ENCODE measurements at regions not wholly inside any gene's neighbourhood (a gene's known extent, or its start where the extent isn't known, plus 50 kb on each side); places are given as distances from the start of the nearest gene placed in this dataset.

- H3K4me2 ChIP-seq (ENCODE audit: low read depth, low read length), result no peak overlapping the region
- H4K20me1 ChIP-seq (ENCODE audit: insufficient read depth, low read length), result no peaks in the 10 kb centered on the region
- no peaks in the 10 kb centered on the region for H3K36me3 ChIP-seq (replicated peaks; ENCODE audit: insufficient read depth, low read length)
- H3K27ac ChIP-seq (ENCODE audit: low read length), result no peak overlapping the region
- no peak overlapping the region for H2AFZ ChIP-seq (ENCODE audit: low read length)
- H3K9ac ChIP-seq (ENCODE audit: low read length), result no peak overlapping the region
- no peaks in the 10 kb centered on the region for H3K27me3 ChIP-seq (replicated peaks; ENCODE audit: insufficient read depth, low read length)
- no peak for DNase-seq
- H3K4me3 ChIP-seq (ENCODE audit: low read length), result no peak overlapping the region
- no peaks in the 10 kb centered on the region for H3K4me1 ChIP-seq (ENCODE audit: low read length)
- no peaks in the 10 kb centered on the region for H3K79me2 ChIP-seq (ENCODE audit: low read length)
- no peak for TF ChIP-seq EZH2 (optimal IDR thresholded peaks at IDR 0.05; ENCODE audit: low read depth, low read length)
- TF ChIP-seq, protein P1, sequence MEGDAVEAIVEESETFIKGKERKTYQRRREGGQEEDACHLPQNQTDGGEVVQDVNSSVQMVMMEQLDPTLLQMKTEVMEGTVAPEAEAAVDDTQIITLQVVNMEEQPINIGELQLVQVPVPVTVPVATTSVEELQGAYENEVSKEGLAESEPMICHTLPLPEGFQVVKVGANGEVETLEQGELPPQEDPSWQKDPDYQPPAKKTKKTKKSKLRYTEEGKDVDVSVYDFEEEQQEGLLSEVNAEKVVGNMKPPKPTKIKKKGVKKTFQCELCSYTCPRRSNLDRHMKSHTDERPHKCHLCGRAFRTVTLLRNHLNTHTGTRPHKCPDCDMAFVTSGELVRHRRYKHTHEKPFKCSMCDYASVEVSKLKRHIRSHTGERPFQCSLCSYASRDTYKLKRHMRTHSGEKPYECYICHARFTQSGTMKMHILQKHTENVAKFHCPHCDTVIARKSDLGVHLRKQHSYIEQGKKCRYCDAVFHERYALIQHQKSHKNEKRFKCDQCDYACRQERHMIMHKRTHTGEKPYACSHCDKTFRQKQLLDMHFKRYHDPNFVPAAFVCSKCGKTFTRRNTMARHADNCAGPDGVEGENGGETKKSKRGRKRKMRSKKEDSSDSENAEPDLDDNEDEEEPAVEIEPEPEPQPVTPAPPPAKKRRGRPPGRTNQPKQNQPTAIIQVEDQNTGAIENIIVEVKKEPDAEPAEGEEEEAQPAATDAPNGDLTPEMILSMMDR (IDR thresholded peaks at IDR 0.05; ENCODE audit: low read length), result no peak
- TF ChIP-seq EZH2phosphoT487 (IDR thresholded peaks at IDR 0.05; ENCODE audit: low read length), result no peak
- no peaks in the 10 kb centered on the region for H3K9me2 ChIP-seq (replicated peaks; ENCODE audit: insufficient read depth, low read length)
- no peaks in the 10 kb centered on the region for H3F3A ChIP-seq (ENCODE audit: insufficient read depth, low read length)
- no peaks in the 10 kb centered on the region for H3K9me3 ChIP-seq (replicated peaks; ENCODE audit: insufficient read depth, low read length)
These were observed 195.1 kb upstream of the AUTS2 start for GRCh38 chr7:69403169-69403568.

DNA sequence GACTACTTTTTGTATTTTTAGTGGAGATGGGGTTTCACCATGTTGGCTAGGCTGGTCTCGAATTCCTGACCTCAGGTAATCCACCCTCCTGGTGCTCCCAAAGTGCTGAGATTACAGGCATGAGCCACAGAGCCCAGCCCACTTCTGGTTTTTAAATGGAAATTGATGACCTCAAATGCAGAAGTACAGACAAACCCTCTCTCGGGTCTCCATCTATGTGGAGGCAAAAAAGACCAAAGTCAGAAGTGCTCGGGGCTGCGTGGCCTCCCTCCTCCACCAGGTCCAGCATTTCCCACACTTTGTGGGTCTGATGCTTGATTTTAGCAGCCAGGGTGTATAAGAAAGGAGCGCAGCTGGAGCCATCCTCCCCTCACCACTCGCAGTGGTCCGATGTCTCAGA lies 187.3 kb upstream of the AUTS2 start:
- Histone ChIP-seq H2AFZ (ENCODE audit: low read length) (no peak overlapping the region), H3K4me1 (ENCODE audit: low read length) (no peaks in the 10 kb centered on the region), H3K36me3 (replicated peaks; ENCODE audit: insufficient read depth, low read length) (no peaks in the 10 kb centered on the region), H3K9me3 (replicated peaks; ENCODE audit: insufficient read depth, low read length) (no peaks in the 10 kb centered on the region), H4K20me1 (ENCODE audit: insufficient read depth, low read length) (no peaks in the 10 kb centered on the region), H3K4me2 (ENCODE audit: low read depth, low read length) (no peak overlapping the region), H3K4me3 (ENCODE audit: low read length) (no peak overlapping the region), H3K9ac (ENCODE audit: low read length) (no peak overlapping the region), H3K27me3 (replicated peaks; ENCODE audit: insufficient read depth, low read length) (no peaks in the 10 kb centered on the region), H3K79me2 (ENCODE audit: low read length) (no peaks in the 10 kb centered on the region), H3K9me2 (replicated peaks; ENCODE audit: insufficient read depth, low read length) (no peaks in the 10 kb centered on the region), H3K27ac (ENCODE audit: low read length) (no peak overlapping the region), H3F3A (ENCODE audit: insufficient read depth, low read length) (no peaks in the 10 kb centered on the region)
- no peak for DNase-seq
- TF ChIP-seq EZH2 (optimal IDR thresholded peaks at IDR 0.05; ENCODE audit: low read depth, low read length) (no peak), EZH2phosphoT487 (IDR thresholded peaks at IDR 0.05; ENCODE audit: low read length) (no peak)
- TF ChIP-seq, protein P1 (IDR thresholded peaks at IDR 0.05; ENCODE audit: low read length), result no peak

- Histone ChIP-seq H3K79me2 (ENCODE audit: low read length) (no peaks in the 10 kb centered on the region), H4K20me1 (ENCODE audit: insufficient read depth, low read length) (no peaks in the 10 kb centered on the region), H3K4me1 (ENCODE audit: low read length) (no peaks in the 10 kb centered on the region), H3K27me3 (replicated peaks; ENCODE audit: insufficient read depth, low read length) (no peaks in the 10 kb centered on the region), H3K4me2 (ENCODE audit: low read depth, low read length) (no peak overlapping the region), H3K36me3 (replicated peaks; ENCODE audit: insufficient read depth, low read length) (no peaks in the 10 kb centered on the region), H3K4me3 (ENCODE audit: low read length) (no peak overlapping the region), H2AFZ (ENCODE audit: low read length) (no peak overlapping the region), H3K27ac (ENCODE audit: low read length) (no peak overlapping the region), H3K9ac (ENCODE audit: low read length) (no peak overlapping the region), H3K9me2 (replicated peaks; ENCODE audit: insufficient read depth, low read length) (no peaks in the 10 kb centered on the region), H3F3A (ENCODE audit: insufficient read depth, low read length) (no peaks in the 10 kb centered on the region), H3K9me3 (replicated peaks; ENCODE audit: insufficient read depth, low read length) (no peaks in the 10 kb centered on the region)
- TF ChIP-seq, protein P1 (IDR thresholded peaks at IDR 0.05; ENCODE audit: low read length), result no peak
- TF ChIP-seq EZH2phosphoT487 (IDR thresholded peaks at IDR 0.05; ENCODE audit: low read length) (no peak), EZH2 (optimal IDR thresholded peaks at IDR 0.05; ENCODE audit: low read depth, low read length) (no peak)
- no peak for DNase-seq
These were observed 186.8 kb upstream of the AUTS2 start for GRCh38 chr7:69411466-69411865.
